Kidney (tissue), 13 donors: ENCODE measurements at regions not wholly inside any gene's neighbourhood (a gene's known extent, or its start where the extent isn't known, plus 50 kb on each side); places are given as distances from the start of the nearest gene placed in this dataset.

Experiments used
- DNase-seq, 5 donors: peaks; one replicate each; pipeline ENCODE4 v3.0.0-alpha.2; 2013 to 2020
- FAIRE-seq: peaks from 2 replicates; lab custom pipeline; 2012; peaks lifted over from hg19 to GRCh38; lab: Jason Lieb, UNC
- H3K27ac ChIP-seq, 2 donors: one replicate each; pipeline ENCODE4 v1.7.0; 2013; ENCODE audit warnings: low read depth in 2 of 2, low read length in 2 of 2, inconsistent platforms in 1 of 2
- H3K27me3 ChIP-seq: one replicate; pipeline ENCODE4 v1.7.1; 2013; ENCODE audit warnings: low read length, inconsistent platforms; ENCODE audit not compliant: control insufficient read depth, insufficient read depth
- H3K36me3 ChIP-seq, 3 donors: one replicate each; pipeline versions ENCODE4 v1.7.0 to v1.7.1; 2013; ENCODE audit warnings: low read length in 3 of 3, control low read depth in 1 of 3, inconsistent platforms in 1 of 3; ENCODE audit not compliant: insufficient read depth in 3 of 3, control insufficient read depth in 2 of 3
- H3K4me1 ChIP-seq, 3 donors: one replicate each; pipeline versions ENCODE4 v1.7.0 to v1.7.1; 2013; ENCODE audit warnings: low read length in 3 of 3, inconsistent platforms in 1 of 3, low read depth in 1 of 3; ENCODE audit not compliant: control insufficient read depth in 2 of 3, insufficient read depth in 2 of 3
- H3K4me3 ChIP-seq, 3 donors: one replicate each; pipeline versions ENCODE4 v1.7.0 to v1.8.1; 2013; ENCODE audit warnings: low read length in 3 of 3, control low read depth in 1 of 3, inconsistent platforms in 1 of 3
- H3K9ac ChIP-seq, 3 donors: one replicate each; pipeline versions ENCODE4 v1.7.0 to v1.7.1; 2013; ENCODE audit warnings: low read length in 3 of 3, control low read depth in 1 of 3, inconsistent platforms in 1 of 3
- H3K9me3 ChIP-seq, 3 donors: one replicate each; pipeline versions ENCODE4 v1.7.0 to v1.7.1; 2013; ENCODE audit warnings: low read length in 3 of 3, control low read depth in 1 of 3, inconsistent platforms in 1 of 3; ENCODE audit not compliant: control insufficient read depth in 2 of 3, insufficient read depth in 1 of 3
- intact Hi-C: fragments of 100-400 bp; cut with DNase I; formaldehyde crosslinking; loops from one replicate; pipeline ENCODE4 v1.11.1; 2022
- TF ChIP-seq, protein P1 (sequence below): IDR thresholded peaks from 3 replicates; pipeline ENCODE4 v1.5.1; 2012; ENCODE audit warnings: mild to moderate bottlenecking, moderate library complexity, borderline replicate concordance; ENCODE audit not compliant: insufficient read depth; ENCODE audit errors: extremely low read depth
- donor health status: control.
- donor health status: control.
- donor health status: control.
- donor health status: control.
- donor health status: control.
- donor health status: DM: yes; HTN: yes; CAD: no.
- donor health status: Normal renal cell carcinoma (clear cell type).

GRCh38 chr9:107585465-107585864 lies 95.9 kb upstream of the KLF4 start:
- H3K9ac ChIP-seq: no peak overlapping the region

DNA sequence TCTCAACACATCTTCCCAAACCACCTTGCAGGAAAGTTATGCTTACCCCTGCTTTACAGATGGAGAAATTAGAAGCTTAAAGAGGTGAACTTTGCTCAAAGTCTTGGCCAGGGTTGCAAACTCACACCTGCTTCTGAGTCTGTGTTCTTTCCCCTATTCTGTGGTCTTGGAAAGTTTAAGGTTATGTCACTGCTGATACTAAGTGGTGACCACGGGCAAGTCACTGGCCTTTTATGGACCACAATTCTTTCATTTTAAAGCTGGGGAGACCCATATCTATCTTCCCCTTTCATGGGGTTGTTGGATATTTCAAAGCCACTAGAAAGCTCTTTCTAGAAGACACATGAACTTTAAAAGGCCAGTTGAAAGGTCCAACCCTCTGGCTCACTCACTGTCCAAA lies 95.4 kb upstream of the KLF4 start:
- Histone ChIP-seq H3K27ac (no peak overlapping the region), H3K4me1 (no peaks in the 10 kb centered on the region), H3K4me3 (no peak overlapping the region), H3K9me3 (no peaks in the 10 kb centered on the region), H3K36me3 (no peaks in the 10 kb centered on the region), H3K9ac (no peak overlapping the region), H3K27me3 (no peaks in the 10 kb centered on the region)
- DNase-seq: no peak
- no peak for FAIRE-seq
- intact Hi-C loops: no loop called here
- TF ChIP-seq, protein P1, sequence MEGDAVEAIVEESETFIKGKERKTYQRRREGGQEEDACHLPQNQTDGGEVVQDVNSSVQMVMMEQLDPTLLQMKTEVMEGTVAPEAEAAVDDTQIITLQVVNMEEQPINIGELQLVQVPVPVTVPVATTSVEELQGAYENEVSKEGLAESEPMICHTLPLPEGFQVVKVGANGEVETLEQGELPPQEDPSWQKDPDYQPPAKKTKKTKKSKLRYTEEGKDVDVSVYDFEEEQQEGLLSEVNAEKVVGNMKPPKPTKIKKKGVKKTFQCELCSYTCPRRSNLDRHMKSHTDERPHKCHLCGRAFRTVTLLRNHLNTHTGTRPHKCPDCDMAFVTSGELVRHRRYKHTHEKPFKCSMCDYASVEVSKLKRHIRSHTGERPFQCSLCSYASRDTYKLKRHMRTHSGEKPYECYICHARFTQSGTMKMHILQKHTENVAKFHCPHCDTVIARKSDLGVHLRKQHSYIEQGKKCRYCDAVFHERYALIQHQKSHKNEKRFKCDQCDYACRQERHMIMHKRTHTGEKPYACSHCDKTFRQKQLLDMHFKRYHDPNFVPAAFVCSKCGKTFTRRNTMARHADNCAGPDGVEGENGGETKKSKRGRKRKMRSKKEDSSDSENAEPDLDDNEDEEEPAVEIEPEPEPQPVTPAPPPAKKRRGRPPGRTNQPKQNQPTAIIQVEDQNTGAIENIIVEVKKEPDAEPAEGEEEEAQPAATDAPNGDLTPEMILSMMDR: no peak

More at GRCh38 chr9:107585465-107585864, 95.9 kb upstream of the KLF4 start:
- FAIRE-seq (no peak), DNase-seq (no peak)
- intact Hi-C loops: no loop called here
- no peaks in the 10 kb centered on the region for H3K27me3 ChIP-seq
- H3K36me3 ChIP-seq: no peaks in the 10 kb centered on the region
- TF ChIP-seq, protein P1: no peak
- no peaks in the 10 kb centered on the region for H3K9me3 ChIP-seq
- no peak overlapping the region for H3K4me3 ChIP-seq
- H3K4me1 ChIP-seq: no peaks in the 10 kb centered on the region
- no peak overlapping the region for H3K27ac ChIP-seq

DNA sequence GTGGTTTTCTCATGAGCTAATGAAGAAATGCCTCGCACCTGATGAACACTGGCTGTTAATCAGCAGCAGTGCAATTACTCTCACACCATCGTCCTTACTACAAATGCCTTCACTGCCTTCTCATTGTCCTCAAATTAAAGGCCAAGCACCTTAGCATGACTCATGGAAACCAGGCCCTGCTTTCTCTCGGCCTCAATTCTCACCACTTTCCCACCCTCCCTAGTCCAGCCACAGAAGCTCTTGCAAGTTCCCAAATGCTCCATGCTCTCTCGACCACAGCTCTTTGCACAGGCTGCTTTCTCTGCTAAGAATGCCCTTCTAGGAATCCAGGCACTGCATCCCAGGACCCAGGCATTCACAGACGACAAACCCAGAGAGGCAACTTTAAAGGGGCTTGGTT lies 94.6 kb upstream of the KLF4 start:
- Histone ChIP-seq H3K36me3 (no peaks in the 10 kb centered on the region), H3K27me3 (no peaks in the 10 kb centered on the region), H3K9me3 (no peaks in the 10 kb centered on the region), H3K4me3 (no peak overlapping the region), H3K4me1 (no peaks in the 10 kb centered on the region), H3K9ac (no peak overlapping the region), H3K27ac (no peak overlapping the region)
- TF ChIP-seq, protein P1: no peak
- intact Hi-C loops: no loop called here
- DNase-seq (no peak), FAIRE-seq (no peak)

- intact Hi-C loops: no loop called here
- DNase-seq (no peak), FAIRE-seq (no peak)
- H3K4me3 ChIP-seq: no peak overlapping the region
- no peak overlapping the region for H3K27ac ChIP-seq
- H3K4me1 ChIP-seq: no peaks in the 10 kb centered on the region
- no peak overlapping the region for H3K9ac ChIP-seq
- H3K9me3 ChIP-seq: no peaks in the 10 kb centered on the region
- TF ChIP-seq, protein P1: no peak
- no peaks in the 10 kb centered on the region for H3K36me3 ChIP-seq
- no peaks in the 10 kb centered on the region for H3K27me3 ChIP-seq
These were observed 87.7 kb upstream of the KLF4 start for GRCh38 chr9:107577140-107577776.
